ENCODE measurements at regions not wholly inside any gene's neighbourhood (a gene's known extent, or its start where the extent isn't known, plus 50 kb on each side); places are given as distances from the start of the nearest gene placed in this dataset.

- no peak for DNase-seq
Measured at GRCh38 chr13:53901593-53901992, 873.0 kb downstream of the OLFM4 start.

DNA sequence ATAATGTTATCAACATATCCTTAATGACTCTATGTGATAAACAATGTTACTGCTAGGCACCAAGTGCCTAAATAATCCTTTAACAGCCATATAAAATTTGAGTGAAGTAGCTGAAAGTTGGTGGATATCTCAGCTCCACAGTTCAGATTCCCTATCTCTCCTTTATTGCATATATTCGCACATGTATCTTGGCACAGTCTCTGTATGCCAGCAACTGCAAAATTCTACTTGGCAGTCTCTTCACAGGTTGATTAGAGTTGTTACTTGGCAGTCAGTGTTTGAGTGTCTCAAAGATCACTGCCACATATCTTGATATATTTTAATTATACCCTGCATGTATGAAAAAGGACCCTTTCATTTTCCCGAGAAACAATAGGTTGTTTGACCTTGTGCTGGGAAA, 879.3 kb downstream of the OLFM4 start:
- no peak for DNase-seq

DNA sequence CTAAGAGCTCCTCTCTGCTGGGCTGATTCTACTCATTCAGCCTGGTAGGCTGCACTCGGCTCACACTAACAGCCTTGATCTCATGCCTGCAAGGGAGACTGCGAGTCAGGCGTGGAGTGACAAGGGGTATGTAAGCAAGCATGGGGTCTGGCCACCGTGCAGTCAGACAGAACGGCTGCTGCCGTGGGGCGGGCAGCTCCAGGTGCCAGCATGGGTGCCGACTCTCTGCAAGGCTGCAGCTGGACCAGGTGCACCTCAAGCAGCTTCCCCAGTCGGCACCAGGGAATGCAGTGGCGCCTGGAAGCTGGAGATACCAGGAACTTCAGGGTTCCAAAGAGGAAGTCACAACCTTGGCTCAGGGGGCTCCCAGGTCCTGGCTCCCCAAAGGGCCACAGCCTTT, 892.3 kb downstream of the OLFM4 start:
- no peak for DNase-seq

DNA sequence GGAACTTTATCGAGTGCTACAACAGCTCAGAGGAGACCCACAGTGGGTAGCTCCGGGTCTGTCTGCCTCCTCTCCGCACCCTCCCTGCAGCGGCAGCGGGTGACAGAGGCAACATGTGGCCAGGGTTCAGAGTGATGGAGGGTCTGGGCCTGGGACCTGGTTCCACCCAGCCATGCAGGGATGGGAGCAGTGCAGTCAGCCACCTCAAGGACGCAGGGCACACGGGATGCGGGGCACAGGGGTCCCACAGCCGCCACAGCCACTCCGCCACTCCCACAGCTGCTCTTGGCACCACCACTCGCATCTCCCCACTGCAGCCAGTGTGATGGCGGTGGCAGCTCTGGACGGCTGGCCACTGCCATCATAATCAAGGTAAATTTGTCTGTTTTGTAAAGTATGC, 892.9 kb downstream of the OLFM4 start:
- no peak for DNase-seq

DNA sequence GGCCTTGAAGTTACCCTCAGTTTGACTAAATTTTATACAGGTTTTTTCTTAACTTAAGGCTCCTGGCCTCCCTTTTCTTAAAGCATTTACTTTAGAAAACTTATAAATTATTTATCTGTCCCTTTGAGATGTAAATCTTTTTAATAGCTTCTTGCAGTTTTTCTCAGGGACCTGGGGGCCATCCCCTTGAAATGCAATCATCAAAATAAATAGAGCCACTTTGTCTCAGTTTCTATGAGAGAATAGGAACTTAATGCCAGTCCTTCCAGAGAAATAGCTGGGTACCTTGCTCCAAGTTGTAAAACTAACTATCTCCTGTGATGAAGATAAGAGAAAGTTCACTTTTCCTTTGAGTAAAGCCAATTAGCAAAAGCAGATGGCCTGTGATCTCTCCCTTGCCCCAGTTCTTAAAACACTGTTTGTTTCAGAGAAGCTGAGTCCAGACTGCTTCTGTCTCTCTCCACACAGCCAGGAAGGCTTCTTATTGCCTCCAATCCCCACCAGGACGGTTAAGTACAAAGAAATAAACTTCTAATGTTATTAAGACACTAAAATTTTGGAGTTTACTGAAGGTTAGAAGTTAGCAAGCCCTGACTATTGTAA, 913.1 kb downstream of the OLFM4 start:
- no peak for DNase-seq

- DNase-seq: no peak
Measured at GRCh38 chr13:53946500-53946899, 917.9 kb downstream of the OLFM4 start.

DNA sequence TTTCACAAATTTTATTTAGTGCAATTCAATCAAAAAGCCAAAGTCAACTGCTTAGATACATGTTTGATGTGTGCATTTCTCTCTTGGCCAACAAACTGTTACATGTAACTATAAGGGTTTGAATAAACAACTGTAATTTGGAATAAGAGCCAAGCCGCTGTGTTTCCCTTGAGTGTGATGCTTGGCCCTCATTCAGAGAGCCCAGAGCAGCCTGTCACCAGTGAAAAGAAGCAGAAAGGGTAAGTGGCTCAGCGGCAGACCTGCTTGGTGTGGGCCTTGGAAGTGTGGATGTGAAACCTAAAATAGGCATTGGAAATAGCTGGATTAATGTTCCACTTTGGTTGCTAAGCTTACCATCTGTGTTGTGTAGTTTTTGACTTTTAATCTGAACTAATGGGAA, 924.6 kb downstream of the OLFM4 start:
- no peak for DNase-seq
